ENCODE measurements at regions not wholly inside any gene's neighbourhood (a gene's known extent, or its start where the extent isn't known, plus 50 kb on each side); places are given as distances from the start of the nearest gene placed in this dataset.
"Not testable (repeated sequence)": the region's sequence is repeated elsewhere in the genome, so short reads cannot be mapped to it uniquely, and the experiment has no call there.

DNA sequence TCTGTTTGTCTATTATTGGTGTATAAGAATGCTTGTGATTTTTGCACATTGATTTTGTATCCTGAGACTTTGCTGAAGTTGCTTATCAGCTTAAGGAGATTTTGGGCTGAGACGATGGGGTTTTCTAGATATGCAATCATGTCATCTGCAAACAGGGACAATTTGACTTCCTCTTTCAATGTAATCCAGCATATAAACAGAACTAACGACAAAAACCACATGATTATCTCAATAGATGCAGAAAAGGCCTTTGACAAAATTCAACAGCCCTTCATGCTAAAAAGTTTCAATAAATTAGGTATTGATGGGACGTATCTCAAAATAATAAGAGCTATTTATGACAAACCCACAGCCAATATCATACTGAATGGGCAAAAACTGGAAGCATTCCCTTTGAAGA, 399.0 kb upstream of the MAN1A1 start:
- TF ChIP-seq, protein P1, sequence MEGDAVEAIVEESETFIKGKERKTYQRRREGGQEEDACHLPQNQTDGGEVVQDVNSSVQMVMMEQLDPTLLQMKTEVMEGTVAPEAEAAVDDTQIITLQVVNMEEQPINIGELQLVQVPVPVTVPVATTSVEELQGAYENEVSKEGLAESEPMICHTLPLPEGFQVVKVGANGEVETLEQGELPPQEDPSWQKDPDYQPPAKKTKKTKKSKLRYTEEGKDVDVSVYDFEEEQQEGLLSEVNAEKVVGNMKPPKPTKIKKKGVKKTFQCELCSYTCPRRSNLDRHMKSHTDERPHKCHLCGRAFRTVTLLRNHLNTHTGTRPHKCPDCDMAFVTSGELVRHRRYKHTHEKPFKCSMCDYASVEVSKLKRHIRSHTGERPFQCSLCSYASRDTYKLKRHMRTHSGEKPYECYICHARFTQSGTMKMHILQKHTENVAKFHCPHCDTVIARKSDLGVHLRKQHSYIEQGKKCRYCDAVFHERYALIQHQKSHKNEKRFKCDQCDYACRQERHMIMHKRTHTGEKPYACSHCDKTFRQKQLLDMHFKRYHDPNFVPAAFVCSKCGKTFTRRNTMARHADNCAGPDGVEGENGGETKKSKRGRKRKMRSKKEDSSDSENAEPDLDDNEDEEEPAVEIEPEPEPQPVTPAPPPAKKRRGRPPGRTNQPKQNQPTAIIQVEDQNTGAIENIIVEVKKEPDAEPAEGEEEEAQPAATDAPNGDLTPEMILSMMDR (IDR thresholded peaks at IDR 0.05): not testable (repeated sequence)
- TF ChIP-seq, protein P2, sequence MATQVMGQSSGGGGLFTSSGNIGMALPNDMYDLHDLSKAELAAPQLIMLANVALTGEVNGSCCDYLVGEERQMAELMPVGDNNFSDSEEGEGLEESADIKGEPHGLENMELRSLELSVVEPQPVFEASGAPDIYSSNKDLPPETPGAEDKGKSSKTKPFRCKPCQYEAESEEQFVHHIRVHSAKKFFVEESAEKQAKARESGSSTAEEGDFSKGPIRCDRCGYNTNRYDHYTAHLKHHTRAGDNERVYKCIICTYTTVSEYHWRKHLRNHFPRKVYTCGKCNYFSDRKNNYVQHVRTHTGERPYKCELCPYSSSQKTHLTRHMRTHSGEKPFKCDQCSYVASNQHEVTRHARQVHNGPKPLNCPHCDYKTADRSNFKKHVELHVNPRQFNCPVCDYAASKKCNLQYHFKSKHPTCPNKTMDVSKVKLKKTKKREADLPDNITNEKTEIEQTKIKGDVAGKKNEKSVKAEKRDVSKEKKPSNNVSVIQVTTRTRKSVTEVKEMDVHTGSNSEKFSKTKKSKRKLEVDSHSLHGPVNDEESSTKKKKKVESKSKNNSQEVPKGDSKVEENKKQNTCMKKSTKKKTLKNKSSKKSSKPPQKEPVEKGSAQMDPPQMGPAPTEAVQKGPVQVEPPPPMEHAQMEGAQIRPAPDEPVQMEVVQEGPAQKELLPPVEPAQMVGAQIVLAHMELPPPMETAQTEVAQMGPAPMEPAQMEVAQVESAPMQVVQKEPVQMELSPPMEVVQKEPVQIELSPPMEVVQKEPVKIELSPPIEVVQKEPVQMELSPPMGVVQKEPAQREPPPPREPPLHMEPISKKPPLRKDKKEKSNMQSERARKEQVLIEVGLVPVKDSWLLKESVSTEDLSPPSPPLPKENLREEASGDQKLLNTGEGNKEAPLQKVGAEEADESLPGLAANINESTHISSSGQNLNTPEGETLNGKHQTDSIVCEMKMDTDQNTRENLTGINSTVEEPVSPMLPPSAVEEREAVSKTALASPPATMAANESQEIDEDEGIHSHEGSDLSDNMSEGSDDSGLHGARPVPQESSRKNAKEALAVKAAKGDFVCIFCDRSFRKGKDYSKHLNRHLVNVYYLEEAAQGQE (IDR thresholded peaks at IDR 0.05; ENCODE audit: insufficient read depth in 1 of 2, low read depth in 2 of 2, low read length in 1 of 2): not testable (repeated sequence)
